Suprapubic skin (tissue), 4 donors: ENCODE measurements at regions not wholly inside any gene's neighbourhood (a gene's known extent, or its start where the extent isn't known, plus 50 kb on each side); places are given as distances from the start of the nearest gene placed in this dataset.

ENCODE experiments used
- DNase-seq, 2 donors: peaks; one replicate each; pipeline ENCODE4 v3.0.0-alpha.2; 2019; ENCODE audit warnings: low spot score in 2 of 2
- H3K27ac ChIP-seq: fragments of 200-600 bp; sonication (generic); one replicate; pipeline ENCODE4 v1.5.1; 2019
- H3K27me3 ChIP-seq: fragments of 200-600 bp; sonication (generic); one replicate; pipeline ENCODE4 v1.5.1; 2019
- H3K36me3 ChIP-seq: fragments of 200-600 bp; sonication (generic); one replicate; pipeline ENCODE4 v1.5.1; 2019
- H3K4me1 ChIP-seq: fragments of 200-600 bp; sonication (generic); one replicate; pipeline ENCODE4 v1.5.1; 2019
- H3K4me3 ChIP-seq: fragments of 200-600 bp; sonication (generic); one replicate; pipeline ENCODE4 v1.5.1; 2019; ENCODE audit warnings: mild to moderate bottlenecking
- H3K9me3 ChIP-seq: fragments of 200-600 bp; sonication (generic); one replicate; pipeline ENCODE4 v1.5.1; 2019
- EP300 ChIP-seq: sonication (generic); formaldehyde crosslinking; IDR thresholded peaks from one replicate; pipeline ENCODE4 v1.6.1; 2017; ENCODE audit warnings: antibody characterized with exemption
- POLR2A ChIP-seq, 2 donors: fragments of 450-650 bp; IDR thresholded peaks; one replicate each; pipeline ENCODE4 v1.6.1; 2017; ENCODE audit warnings: antibody characterized with exemption in 2 of 2, mild to moderate bottlenecking in 2 of 2, moderate library complexity in 2 of 2
- POLR2AphosphoS5 ChIP-seq, 3 donors: sonication (generic); formaldehyde crosslinking; IDR thresholded peaks; one replicate each; pipeline ENCODE4 v1.6.1; 2017; ENCODE audit warnings: antibody characterized with exemption in 3 of 3
- WGBS: methylation state at CpG from one replicate; pipeline ENCODE4 v1.1.5; 2018; 5-methylcytosine and 5-hydroxymethylcytosine counted together
- TF ChIP-seq, protein P1 (sequence below), 2 donors: fragments of 200-600 bp in 1 of 2; fragments of 450-650 bp in 1 of 2; sonication (generic) in 1 of 2; IDR thresholded peaks; one replicate each; pipeline ENCODE4 v1.5.1; 2016 to 2019; ENCODE audit warnings: antibody characterized with exemption in 2 of 2, mild to moderate bottlenecking in 1 of 2, moderate library complexity in 1 of 2

DNA sequence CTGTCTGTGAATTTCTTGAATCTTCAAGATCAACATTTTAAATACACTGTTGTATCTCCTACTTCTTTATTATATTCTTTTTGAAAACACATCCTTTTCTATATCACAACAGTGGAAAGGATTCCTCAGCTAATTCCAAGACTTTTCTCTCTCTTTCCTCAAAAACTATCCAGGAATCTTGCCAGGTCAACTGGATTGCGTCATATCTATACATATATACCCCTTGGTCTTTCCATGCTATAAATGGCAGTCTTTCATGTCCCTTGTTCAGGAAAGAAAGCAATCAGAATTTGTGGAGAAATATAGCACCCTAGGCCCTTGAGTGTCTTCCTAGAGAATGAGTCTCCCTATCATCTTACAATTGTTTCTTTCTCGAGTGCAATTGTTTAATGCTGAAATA, 149.0 kb downstream of the KCNA5 start:
- Histone ChIP-seq H3K36me3 (no peaks in the 10 kb centered on the region), H3K27ac (no peak overlapping the region), H3K4me3 (no peak overlapping the region), H3K4me1 (no peaks in the 10 kb centered on the region), H3K27me3 (peaks cover 3% of the 10 kb centered on the region), H3K9me3 (no peaks in the 10 kb centered on the region)
- DNase-seq, result no peak
- WGBS, result 63% methylated on average over 2 of the region's 2 CpGs
- TF ChIP-seq POLR2AphosphoS5 (IDR thresholded peaks at IDR 0.05) (no peak), POLR2A (IDR thresholded peaks at IDR 0.05) (no peak), EP300 (no peak)
- TF ChIP-seq, protein P1, sequence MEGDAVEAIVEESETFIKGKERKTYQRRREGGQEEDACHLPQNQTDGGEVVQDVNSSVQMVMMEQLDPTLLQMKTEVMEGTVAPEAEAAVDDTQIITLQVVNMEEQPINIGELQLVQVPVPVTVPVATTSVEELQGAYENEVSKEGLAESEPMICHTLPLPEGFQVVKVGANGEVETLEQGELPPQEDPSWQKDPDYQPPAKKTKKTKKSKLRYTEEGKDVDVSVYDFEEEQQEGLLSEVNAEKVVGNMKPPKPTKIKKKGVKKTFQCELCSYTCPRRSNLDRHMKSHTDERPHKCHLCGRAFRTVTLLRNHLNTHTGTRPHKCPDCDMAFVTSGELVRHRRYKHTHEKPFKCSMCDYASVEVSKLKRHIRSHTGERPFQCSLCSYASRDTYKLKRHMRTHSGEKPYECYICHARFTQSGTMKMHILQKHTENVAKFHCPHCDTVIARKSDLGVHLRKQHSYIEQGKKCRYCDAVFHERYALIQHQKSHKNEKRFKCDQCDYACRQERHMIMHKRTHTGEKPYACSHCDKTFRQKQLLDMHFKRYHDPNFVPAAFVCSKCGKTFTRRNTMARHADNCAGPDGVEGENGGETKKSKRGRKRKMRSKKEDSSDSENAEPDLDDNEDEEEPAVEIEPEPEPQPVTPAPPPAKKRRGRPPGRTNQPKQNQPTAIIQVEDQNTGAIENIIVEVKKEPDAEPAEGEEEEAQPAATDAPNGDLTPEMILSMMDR (IDR thresholded peaks at IDR 0.05), result no peak

DNA sequence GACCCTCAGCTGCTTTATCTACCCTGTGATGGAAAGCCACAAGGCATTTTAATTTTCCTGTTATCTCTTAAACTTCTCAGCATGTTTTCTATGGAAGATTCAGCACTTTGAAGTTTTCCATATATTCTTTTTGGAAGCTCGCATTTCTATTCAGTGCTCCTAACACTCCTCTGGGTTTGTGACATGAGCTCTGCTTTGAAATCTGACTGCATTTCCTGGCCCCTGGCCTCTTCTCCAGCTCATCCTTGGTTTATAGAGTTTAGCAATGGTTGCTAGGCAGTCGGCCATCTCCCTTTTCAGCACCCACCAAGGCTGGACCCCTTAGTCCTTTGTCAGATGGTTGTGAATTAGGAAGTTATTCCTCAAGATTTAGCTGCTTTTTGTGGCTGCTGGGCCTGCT, 150.6 kb downstream of the KCNA5 start:
- Histone ChIP-seq H3K4me3 (no peak overlapping the region), H3K27ac (no peak overlapping the region), H3K4me1 (no peaks in the 10 kb centered on the region), H3K36me3 (no peaks in the 10 kb centered on the region), H3K9me3 (no peaks in the 10 kb centered on the region), H3K27me3 (peaks cover 10% of the 10 kb centered on the region)
- 75% methylated on average over 2 of the region's 2 CpGs for WGBS
- TF ChIP-seq, protein P1 (IDR thresholded peaks at IDR 0.05), result no peak
- TF ChIP-seq POLR2AphosphoS5 (IDR thresholded peaks at IDR 0.05), result no peak
- no peak for TF ChIP-seq POLR2A (IDR thresholded peaks at IDR 0.05)
- TF ChIP-seq EP300, result no peak
- no peak for DNase-seq

DNA sequence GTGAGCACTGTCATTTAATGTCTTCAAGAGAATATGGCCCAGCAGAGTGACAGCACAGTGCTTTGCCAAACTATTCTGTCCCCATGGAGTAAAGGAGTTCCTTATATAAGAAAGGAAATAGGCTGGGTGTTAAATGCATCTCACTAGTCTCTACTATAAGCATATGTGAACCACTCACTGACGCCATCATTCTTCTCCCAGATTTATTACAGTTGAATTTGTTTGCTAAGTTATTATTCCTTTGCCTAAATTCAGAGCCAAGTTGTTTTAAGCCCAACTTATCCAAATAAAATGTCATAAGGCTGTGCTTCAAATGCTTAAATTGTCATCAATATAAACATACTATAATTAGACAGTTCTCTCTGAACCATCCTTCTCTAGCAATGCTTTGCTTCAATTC, 151.6 kb downstream of the KCNA5 start:
- WGBS, result 83% methylated on average over 1 of the region's 1 CpG
- no peak for TF ChIP-seq POLR2AphosphoS5 (IDR thresholded peaks at IDR 0.05)
- Histone ChIP-seq H3K27ac (no peak overlapping the region), H3K9me3 (no peaks in the 10 kb centered on the region), H3K27me3 (peaks cover 10% of the 10 kb centered on the region), H3K36me3 (no peaks in the 10 kb centered on the region), H3K4me3 (no peak overlapping the region), H3K4me1 (no peaks in the 10 kb centered on the region)
- no peak for DNase-seq

DNA sequence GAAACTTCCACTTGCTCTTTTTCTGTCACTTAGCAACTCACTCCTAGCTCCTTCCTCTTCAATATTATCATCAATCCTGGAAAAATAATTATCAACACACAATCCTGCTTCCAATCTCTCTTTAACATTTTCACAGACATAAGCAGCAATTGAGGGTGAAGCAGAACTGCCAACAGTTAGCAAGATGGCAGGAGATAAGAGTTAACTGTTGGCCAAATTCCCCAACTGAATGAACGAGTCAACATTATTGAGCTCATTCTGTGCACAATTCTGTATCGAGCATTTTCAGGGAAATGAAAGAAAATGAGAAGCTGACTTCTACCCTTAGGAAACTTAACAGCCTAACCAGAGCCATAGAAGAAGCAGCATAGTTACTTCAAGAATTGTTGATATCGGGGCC, 152.0 kb downstream of the KCNA5 start:
- no peak for DNase-seq
- no peaks in the 10 kb centered on the region for H3K9me3 ChIP-seq
- H3K36me3 ChIP-seq, result no peaks in the 10 kb centered on the region
- H3K27me3 ChIP-seq, result peaks cover 10% of the 10 kb centered on the region
- no peak overlapping the region for H3K4me3 ChIP-seq
- TF ChIP-seq, protein P1 (IDR thresholded peaks at IDR 0.05), result no peak
- TF ChIP-seq POLR2A (IDR thresholded peaks at IDR 0.05) (no peak), POLR2AphosphoS5 (IDR thresholded peaks at IDR 0.05) (no peak), EP300 (no peak)
- H3K27ac ChIP-seq, result no peak overlapping the region
- WGBS, result 69% methylated on average over 3 of the region's 3 CpGs
- no peaks in the 10 kb centered on the region for H3K4me1 ChIP-seq

DNA sequence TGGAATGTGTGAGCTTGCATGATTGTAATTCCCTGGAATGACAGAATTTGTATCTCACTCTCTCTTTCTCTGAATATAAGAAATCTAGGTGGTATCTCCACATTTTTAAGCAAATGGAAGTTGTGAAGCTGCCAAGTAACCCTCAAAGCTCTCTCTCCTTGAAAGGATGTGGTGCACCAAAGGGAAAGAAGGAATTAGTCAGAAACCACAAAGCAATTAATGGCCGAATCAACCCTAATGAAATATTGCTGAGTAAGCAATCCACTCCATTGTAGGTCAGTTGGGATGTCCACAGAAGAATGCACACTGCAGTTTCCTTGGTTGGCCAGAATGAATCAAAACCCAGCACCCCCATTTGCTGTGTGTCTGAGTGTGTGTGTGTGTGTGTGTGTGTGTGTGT, 153.5 kb downstream of the KCNA5 start:
- no peak for DNase-seq
- H3K27ac ChIP-seq, result no peak overlapping the region
- H3K9me3 ChIP-seq, result no peaks in the 10 kb centered on the region
- H3K4me1 ChIP-seq, result no peaks in the 10 kb centered on the region
- 35% methylated on average over 1 of the region's 1 CpG for WGBS
- H3K27me3 ChIP-seq, result peaks cover 11% of the 10 kb centered on the region
- TF ChIP-seq EP300, result no peak
- no peak for TF ChIP-seq POLR2A (IDR thresholded peaks at IDR 0.05)
- no peak for TF ChIP-seq POLR2AphosphoS5 (IDR thresholded peaks at IDR 0.05)
- TF ChIP-seq, protein P1 (IDR thresholded peaks at IDR 0.05), result no peak
- no peak overlapping the region for H3K4me3 ChIP-seq
- H3K36me3 ChIP-seq, result no peaks in the 10 kb centered on the region

DNA sequence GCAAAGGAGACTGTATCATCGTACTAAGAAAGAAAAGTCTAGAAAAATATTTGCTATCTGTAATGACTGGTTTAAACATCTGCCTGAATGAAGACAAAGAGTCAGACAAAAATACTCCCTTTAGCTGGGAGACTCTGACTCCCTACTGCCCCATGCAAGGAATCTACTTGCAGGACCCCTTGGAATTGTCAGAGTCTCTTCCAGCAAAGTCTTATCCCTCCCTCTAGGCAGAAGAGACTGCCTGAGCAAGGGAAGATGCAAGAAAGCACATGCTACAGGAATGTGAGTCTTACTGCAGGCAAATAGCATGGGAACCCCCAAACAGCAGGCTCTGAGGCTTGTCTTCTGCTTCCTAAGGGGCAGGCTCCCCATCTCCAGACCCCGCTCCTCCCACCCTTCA, 154.0 kb downstream of the KCNA5 start:
- 80% methylated on average over 2 of the region's 2 CpGs for whole genome bisulfite sequencing
- TF ChIP-seq EP300, result no peak
- TF ChIP-seq POLR2AphosphoS5 (IDR thresholded peaks at IDR 0.05), result no peak
- TF ChIP-seq, protein P1 (IDR thresholded peaks at IDR 0.05), result no peak
- TF ChIP-seq POLR2A (IDR thresholded peaks at IDR 0.05), result no peak
- H3K9me3 ChIP-seq, result no peaks in the 10 kb centered on the region
- H3K4me3 ChIP-seq, result no peak overlapping the region
- no peak overlapping the region for H3K27ac ChIP-seq
- H3K27me3 ChIP-seq, result peaks cover 14% of the 10 kb centered on the region
- H3K36me3 ChIP-seq, result no peaks in the 10 kb centered on the region
- no peak for DNase-seq
- no peaks in the 10 kb centered on the region for H3K4me1 ChIP-seq
